K562 (cell line): ENCODE measurements at regions not wholly inside any gene's neighbourhood (a gene's known extent, or its start where the extent isn't known, plus 50 kb on each side); places are given as distances from the start of the nearest gene placed in this dataset.

Experiments
- ATAC-seq: fragments of 200-7000 bp; cut with Tn5 transposase; 3 replicates; pipeline ENCODE4 v1.9.1; 2020; ENCODE audit warnings: moderate library complexity
- BruUV-seq: library from RNA; stranded (reverse); fragments of 400-500 nt; replicated peaks from 2 replicates; lab custom pipeline; 2021; lab: Mats Ljungman, UMichigan
- CTCF ChIA-PET: fragments of 300-600 bp; formaldehyde crosslinking; extraction: SDS; loops from one replicate; lab custom pipeline; 2021; ENCODE audit warnings: low intra/inter-chr PET ratio; lab: Yijun Ruan, JAX
- POLR2A ChIA-PET: fragments of 300-600, 350-650 bp; sonication (Branson Sonifier 250); formaldehyde crosslinking; extraction: SDS; loops from one replicate; lab custom pipeline; 2021; ENCODE audit warnings: antibody characterized with exemption, inconsistent platforms; lab: Yijun Ruan, JAX
- DNase-seq, 4 experiments: peaks; one replicate each; pipeline versions ENCODE4 v3.0.0 to v3.0.0-alpha.2; 2011 to 2018; ENCODE audit warnings: low spot score in 3 of 4, mixed read lengths in 3 of 4; ENCODE audit errors: extremely low read depth in 1 of 4
- FAIRE-seq: peaks from 2 replicates; lab custom pipeline; 2011; peaks lifted over from hg19 to GRCh38; lab: Jason Lieb, UNC
- H2AFZ ChIP-seq: 2 replicates; pipeline ENCODE4 v1.6.0; 2011; ENCODE audit warnings: low read depth, low read length, control low read depth, inconsistent platforms
- H3K27ac ChIP-seq: fragments of 200-600 bp; 3 replicates; pipeline ENCODE4 v1.8.0; 2011; ENCODE audit warnings: low read depth, mild to moderate bottlenecking, control low read depth, inconsistent platforms, low read length, moderate library complexity, mixed read lengths; ENCODE audit errors: extremely low read depth
- H3K27me3 ChIP-seq, 2 experiments: fragments of 300-600 bp in 1 of 2; 2 replicates in 1 of 2; 3 replicates in 1 of 2; pipeline versions ENCODE4 v1.6.0 to v1.8.0; 2011; ENCODE audit warnings: inconsistent platforms in 2 of 2, low read length in 2 of 2, mild to moderate bottlenecking in 1 of 2, mixed read lengths in 1 of 2, moderate library complexity in 1 of 2; ENCODE audit not compliant: control insufficient read depth in 2 of 2, insufficient read depth in 2 of 2
- H3K36me3 ChIP-seq: fragments of 300-600 bp; 3 replicates; pipeline ENCODE4 v1.8.0; 2011; ENCODE audit warnings: mild to moderate bottlenecking, low read length, inconsistent platforms; ENCODE audit not compliant: control insufficient read depth, insufficient read depth
- H3K4me1 ChIP-seq, 2 experiments: fragments of 200-600 bp in 1 of 2; replicated peaks in 1 of 2; 2 replicates in 1 of 2; 3 replicates in 1 of 2; pipeline versions ENCODE4 v1.5.1 to v1.8.0; 2011; ENCODE audit warnings: inconsistent platforms in 2 of 2, low read length in 2 of 2, mild to moderate bottlenecking in 1 of 2, mixed read lengths in 1 of 2, moderate library complexity in 1 of 2; ENCODE audit not compliant: control insufficient read depth in 2 of 2, insufficient read depth in 2 of 2
- H3K4me2 ChIP-seq: 2 replicates; pipeline ENCODE4 v1.6.1; 2011; ENCODE audit warnings: low read length, control low read depth, inconsistent platforms, mixed read lengths; ENCODE audit not compliant: insufficient read depth
- H3K4me3 ChIP-seq: fragments of 200-600 bp; sonication (generic), shearing (Covaris generic); 2 replicates; pipeline ENCODE4 v1.5.1; 2016; ENCODE audit warnings: control low read depth, inconsistent platforms
- H3K79me2 ChIP-seq: fragments of 200-600 bp; 3 replicates; pipeline ENCODE4 v1.8.0; 2011; ENCODE audit warnings: low read length, inconsistent platforms; ENCODE audit not compliant: control insufficient read depth, insufficient read depth
- H3K9ac ChIP-seq, 2 experiments: 2 replicates each; pipeline versions ENCODE4 v1.6.0 to v1.6.1; 2011; ENCODE audit warnings: low read depth in 2 of 2, low read length in 2 of 2, control low read depth in 1 of 2, inconsistent platforms in 1 of 2, mild to moderate bottlenecking in 1 of 2, mixed read lengths in 1 of 2; ENCODE audit not compliant: insufficient read depth in 1 of 2
- H3K9me1 ChIP-seq: one replicate; pipeline ENCODE4 v1.6.0; 2011; ENCODE audit warnings: inconsistent platforms, mild to moderate bottlenecking, low read length, moderate library complexity; ENCODE audit not compliant: control insufficient read depth, insufficient read depth
- H3K9me3 ChIP-seq: replicated peaks from 2 replicates; pipeline ENCODE4 v1.5.1; 2011; ENCODE audit warnings: low read depth, low read length, inconsistent platforms; ENCODE audit not compliant: control insufficient read depth, insufficient read depth
- H4K20me1 ChIP-seq: replicated peaks from 2 replicates; pipeline ENCODE4 v1.6.1; 2011; ENCODE audit warnings: low read length, inconsistent platforms, mixed read lengths; ENCODE audit not compliant: control insufficient read depth, insufficient read depth
- DACH1 ChIP-seq: fragments of 450-650 bp; IDR thresholded peaks from 2 replicates; pipeline ENCODE4 v1.6.1; 2018; ENCODE audit not compliant: partially characterized antibody
- ETS1 ChIP-seq: conservative IDR thresholded peaks from 2 replicates; pipeline ENCODE4 v1.6.1; 2011; ENCODE audit warnings: low read depth, mild to moderate bottlenecking, low read length; ENCODE audit not compliant: control insufficient read depth
- FOXM1 ChIP-seq, 2 experiments: fragments of 450-650 bp in 1 of 2; sonication (generic) in 1 of 2; formaldehyde crosslinking in 1 of 2; IDR thresholded peaks; 2 replicates each; pipeline versions ENCODE4 v1.6.1 to v1.9.0; 2017 to 2022; ENCODE audit warnings: low read depth in 2 of 2, mild to moderate bottlenecking in 2 of 2, missing genetic modification reagents in 1 of 2, moderate library complexity in 1 of 2
- ILF3 ChIP-seq: fragments of 450-650 bp; IDR thresholded peaks from 2 replicates; pipeline ENCODE4 v1.6.1; 2018; ENCODE audit warnings: antibody characterized with exemption, mild to moderate bottlenecking, moderate library complexity, borderline replicate concordance
- MIER1 ChIP-seq: fragments of 450-650 bp; IDR thresholded peaks from 2 replicates; pipeline ENCODE4 v1.6.1; 2016; ENCODE audit warnings: antibody characterized with exemption, mild to moderate bottlenecking, low read depth
- MYC ChIP-seq, 2 experiments: fragments of 250-450 bp in 1 of 2; sonication (Bioruptor Pico) in 1 of 2; IDR thresholded peaks; 2 replicates each; pipeline versions ENCODE4 v1.5.1 to v1.6.1; 2012 to 2021; ENCODE audit warnings: low read depth in 2 of 2, borderline replicate concordance in 1 of 2, improper control_type of control experiment in 1 of 2, low read length in 1 of 2, mild to moderate bottlenecking in 1 of 2, moderate library complexity in 1 of 2
- NR2C1 ChIP-seq, 2 experiments: fragments of 450-650 bp; IDR thresholded peaks; 2 replicates each; pipeline ENCODE4 v1.6.1; 2017; ENCODE audit warnings: mild to moderate bottlenecking in 2 of 2, antibody characterized with exemption in 1 of 2, inconsistent platforms in 1 of 2, missing compliant biosample characterization in 1 of 2, missing genetic modification characterization in 1 of 2
- PCBP2 ChIP-seq: fragments of 200-400 bp; formaldehyde crosslinking; IDR thresholded peaks from 2 replicates; pipeline ENCODE4 v1.6.1; 2018; ENCODE audit warnings: low read length, low read depth, mild to moderate bottlenecking, moderate library complexity; ENCODE audit not compliant: poor library complexity, severe bottlenecking
- POLR2G ChIP-seq: fragments of 200-400 bp; formaldehyde crosslinking; IDR thresholded peaks from 2 replicates; pipeline ENCODE4 v1.6.1; 2017; ENCODE audit warnings: low read depth, mild to moderate bottlenecking, antibody characterized with exemption, low read length, moderate library complexity
- STAT5A ChIP-seq: IDR thresholded peaks from 2 replicates; pipeline ENCODE4 v1.6.1; 2012; ENCODE audit warnings: low read length, inconsistent platforms, borderline replicate concordance
- ZBED1 ChIP-seq: IDR thresholded peaks from 2 replicates; pipeline ENCODE4 v1.6.1; 2014
- ZBTB33 ChIP-seq: sonication (generic); formaldehyde crosslinking; IDR thresholded peaks from 2 replicates; pipeline ENCODE4 v1.8.1; 2023; ENCODE audit warnings: mild to moderate bottlenecking, missing genetic modification reagents
- ZNF75A ChIP-seq: fragments of 450-650 bp; formaldehyde crosslinking; IDR thresholded peaks from 2 replicates; pipeline ENCODE4 v1.4.0; 2020; ENCODE audit warnings: mild to moderate bottlenecking
- ZNF79 ChIP-seq: fragments of 250-450 bp; sonication (Bioruptor Pico); IDR thresholded peaks from 2 replicates; pipeline ENCODE4 v1.4.0; 2020; ENCODE audit warnings: low read depth, mild to moderate bottlenecking, moderate library complexity
- WGBS: fragments of 100-300 bp; shearing (Covaris generic); methylation state at CpG from one replicate; pipeline ENCODE4 v1.1.6; 2016; ENCODE audit warnings: low coverage, mixed read lengths; ENCODE audit not compliant: insufficient coverage; ENCODE audit errors: missing lambda C conversion rate; 5-methylcytosine and 5-hydroxymethylcytosine counted together
- in situ Hi-C: fragments of 300-500 bp; cut with MboI; formaldehyde crosslinking; loops from 4 replicates; pipeline ENCODE4 v1.15.0; 2018; ENCODE audit warnings: inconsistent platforms, mixed read lengths
- intact Hi-C: fragments of 100-400 bp; cut with micrococcal nuclease; formaldehyde crosslinking; loops from 2 replicates; pipeline ENCODE4 v1.14.2; 2022

GRCh38 chr10:36476399-36476798 lies 649.0 kb upstream of the ANKRD30A start (continued):
- no peak for TF ChIP-seq ZBTB33 (CRISPR knock-in tag)
- TF ChIP-seq MYC (IDR thresholded peaks at IDR 0.05; ENCODE audit: low read depth, low read length) = no peak
- no peak for TF ChIP-seq MYC (CRISPR knock-in tag; IDR thresholded peaks at IDR 0.05; ENCODE audit: borderline replicate concordance, low read depth)
- TF ChIP-seq STAT5A = no peak
- no peak for TF ChIP-seq NR2C1 (IDR thresholded peaks at IDR 0.05)
- TF ChIP-seq NR2C1 (tag; IDR thresholded peaks at IDR 0.05) = no peak
- TF ChIP-seq ZBED1 = no peak
- TF ChIP-seq POLR2G = no peak
- TF ChIP-seq ZNF75A (CRISPR knock-in tag) = no peak
- TF ChIP-seq MIER1 = no peak

GRCh38 chr10:36475746-36476145 lies 649.7 kb upstream of the ANKRD30A start:
- Histone ChIP-seq H3K9ac (no peak overlapping the region), H3K4me2 (no peak overlapping the region), H4K20me1 (no peaks in the 10 kb centered on the region), H2AFZ (no peak overlapping the region), H3K27ac (no peak overlapping the region), H3K36me3 (no peaks in the 10 kb centered on the region), H3K27me3 (no peaks in the 10 kb centered on the region), H3K4me1 (no peaks in the 10 kb centered on the region), H3K4me3 (no peak overlapping the region), H3K79me2 (no peaks in the 10 kb centered on the region)
- intact Hi-C loops = no loop called here
- ChIA-PET POLR2A (no interaction called here), CTCF (no interaction called here)
- ATAC-seq (no peak), DNase-seq (no peak), FAIRE-seq (no peak)
- 13% methylated on average over 1 of the region's 1 CpG for WGBS
- BruUV-seq = no TSS peak
- no peak for TF ChIP-seq ILF3
- no peak for TF ChIP-seq DACH1
- no peak for TF ChIP-seq PCBP2
- no peak for TF ChIP-seq ZNF79 (CRISPR knock-in tag)
- no peak for TF ChIP-seq FOXM1 (IDR thresholded peaks at IDR 0.05; ENCODE audit: low read depth)
- TF ChIP-seq FOXM1 (CRISPR knock-in tag; IDR thresholded peaks at IDR 0.05; ENCODE audit: low read depth) = no peak
- no peak for TF ChIP-seq ETS1
- TF ChIP-seq, all 486 proteins: peak for 0
- in situ Hi-C loops = no loop called here
- Histone ChIP-seq H3K9me3 (no peaks in the 10 kb centered on the region), H3K9me1 (no peaks in the 10 kb centered on the region)
